IMR-90 (cell line): ENCODE measurements at regions not wholly inside any gene's neighbourhood (a gene's known extent, or its start where the extent isn't known, plus 50 kb on each side); places are given as distances from the start of the nearest gene placed in this dataset.

ENCODE experiments used
- ATAC-seq: fragments of 200-7000 bp; cut with Tn5 transposase; 2 replicates; pipeline ENCODE4 v1.9.1; 2020; ENCODE audit warnings: low read depth, mild to moderate bottlenecking, moderate library complexity
- BruUV-seq: library from RNA; stranded (reverse); fragments of 400-500 nt; replicated peaks from 2 replicates; lab custom pipeline; 2021; lab: Mats Ljungman, UMichigan
- CTCF ChIA-PET: fragments of 300-600 bp; formaldehyde crosslinking; extraction: SDS; loops from one replicate; lab custom pipeline; 2021; ENCODE audit warnings: antibody characterized with exemption; lab: Yijun Ruan, JAX
- POLR2A ChIA-PET: fragments of 300-600 bp; sonication (Branson Sonifier 250); formaldehyde crosslinking; loops from one replicate; lab custom pipeline; 2022; ENCODE audit warnings: antibody characterized with exemption; ENCODE audit not compliant: unreplicated experiment; lab: Charles Lee
- DNase-seq: peaks from one replicate; pipeline ENCODE4 v3.0.0; 2013
- H2AFZ ChIP-seq: replicated peaks from 2 replicates; pipeline ENCODE3; 2013; ENCODE audit warnings: low read length, mild to moderate bottlenecking; ENCODE audit not compliant: poor library complexity
- H2AK5ac ChIP-seq: 2 replicates; pipeline ENCODE4 v1.6.1; 2013; ENCODE audit warnings: low read depth, low read length, inconsistent platforms
- H2AK9ac ChIP-seq: replicated peaks from 2 replicates; pipeline ENCODE3; 2013; ENCODE audit warnings: mild to moderate bottlenecking, low read depth, low read length, moderate library complexity; ENCODE audit not compliant: poor library complexity
- H2BK120ac ChIP-seq: 2 replicates; pipeline ENCODE4 v1.6.1; 2013; ENCODE audit warnings: low read depth, low read length, inconsistent platforms
- H2BK15ac ChIP-seq: 3 replicates; pipeline ENCODE4 v1.6.1; 2013; ENCODE audit warnings: low read depth, low read length, inconsistent platforms
- H2BK20ac ChIP-seq: 2 replicates; pipeline ENCODE4 v1.6.1; 2013; ENCODE audit warnings: low read depth, mild to moderate bottlenecking, inconsistent platforms, low read length, moderate library complexity
- H2BK5ac ChIP-seq: 2 replicates; pipeline ENCODE4 v1.6.1; 2013; ENCODE audit warnings: mild to moderate bottlenecking, low read depth, low read length, inconsistent platforms; ENCODE audit not compliant: poor library complexity, severe bottlenecking
- H3K14ac ChIP-seq: replicated peaks from 2 replicates; pipeline ENCODE4 v1.6.1; 2013; ENCODE audit warnings: low read depth, low read length, inconsistent platforms
- H3K18ac ChIP-seq: 2 replicates; pipeline ENCODE4 v1.6.1; 2013; ENCODE audit warnings: low read depth, low read length, control low read depth
- H3K23ac ChIP-seq: 2 replicates; pipeline ENCODE4 v1.6.1; 2013; ENCODE audit warnings: low read depth, low read length, inconsistent platforms
- H3K27ac ChIP-seq: 2 replicates; pipeline ENCODE4 v1.5.1; 2013; ENCODE audit warnings: mild to moderate bottlenecking, control low read depth, low read length; ENCODE audit not compliant: insufficient read depth
- H3K27me3 ChIP-seq: 2 replicates; pipeline ENCODE4 v1.6.1; 2013; ENCODE audit warnings: low read length; ENCODE audit not compliant: control insufficient read depth, insufficient read depth
- H3K36me3 ChIP-seq: 2 replicates; pipeline ENCODE4 v1.6.1; 2013; ENCODE audit warnings: low read length, mixed read lengths; ENCODE audit not compliant: control insufficient read depth, insufficient read depth
- H3K4ac ChIP-seq: 2 replicates; pipeline ENCODE4 v1.6.1; 2013; ENCODE audit warnings: low read depth, low read length, inconsistent platforms
- H3K4me1 ChIP-seq: 2 replicates; pipeline ENCODE4 v1.6.1; 2013; ENCODE audit warnings: low read length, mixed read lengths; ENCODE audit not compliant: control insufficient read depth, insufficient read depth
- H3K4me2 ChIP-seq: 2 replicates; pipeline ENCODE4 v1.6.1; 2013; ENCODE audit warnings: low read depth, mild to moderate bottlenecking, control low read depth, low read length, moderate library complexity
- H3K4me3 ChIP-seq: 2 replicates; pipeline ENCODE4 v1.5.1; 2013; ENCODE audit warnings: low read depth, mild to moderate bottlenecking, control low read depth, low read length, moderate library complexity; ENCODE audit not compliant: insufficient read depth
- H3K56ac ChIP-seq: 2 replicates; pipeline ENCODE4 v1.6.1; 2013; ENCODE audit warnings: low read length, inconsistent platforms; ENCODE audit not compliant: insufficient read depth; ENCODE audit errors: extremely low read depth
- H3K79me1 ChIP-seq, 2 experiments: 2 replicates each; pipeline ENCODE4 v1.6.1; 2013; ENCODE audit warnings: low read length in 2 of 2, inconsistent platforms in 1 of 2, low read depth in 1 of 2
- H3K9ac ChIP-seq: 2 replicates; pipeline ENCODE4 v1.6.1; 2013; ENCODE audit warnings: low read depth, low read length, control low read depth
- H3K9me1 ChIP-seq: 2 replicates; pipeline ENCODE4 v1.6.1; 2013; ENCODE audit warnings: low read length, inconsistent platforms; ENCODE audit not compliant: insufficient read depth
- H3K9me3 ChIP-seq: 2 replicates; pipeline ENCODE4 v1.6.1; 2013; ENCODE audit warnings: low read length; ENCODE audit not compliant: control insufficient read depth, insufficient read depth
- H4K20me1 ChIP-seq: 2 replicates; pipeline ENCODE4 v1.6.1; 2013; ENCODE audit warnings: low read length, inconsistent platforms; ENCODE audit not compliant: insufficient read depth
- H4K5ac ChIP-seq: 2 replicates; pipeline ENCODE4 v1.6.1; 2013; ENCODE audit warnings: mild to moderate bottlenecking, low read depth, low read length, control low read depth
- H4K8ac ChIP-seq, 2 experiments: 2 replicates each; pipeline ENCODE4 v1.6.1; 2013; ENCODE audit warnings: low read depth in 2 of 2, low read length in 2 of 2, control low read depth in 1 of 2, inconsistent platforms in 1 of 2
- H4K91ac ChIP-seq: 2 replicates; pipeline ENCODE4 v1.6.1; 2013; ENCODE audit warnings: low read depth, low read length, inconsistent platforms; ENCODE audit not compliant: insufficient read depth
- BHLHE40 ChIP-seq: fragments of 150-350 bp; IDR thresholded peaks from 2 replicates; pipeline ENCODE4 v1.6.1; 2016; ENCODE audit warnings: mild to moderate bottlenecking, low read depth, low read length
- CEBPB ChIP-seq: IDR thresholded peaks from 2 replicates; pipeline ENCODE4 v1.6.1; 2012; ENCODE audit warnings: low read depth, low read length, improper control_type of control experiment
- CHD1 ChIP-seq: IDR thresholded peaks from 2 replicates; pipeline ENCODE4 v1.6.1; 2012; ENCODE audit warnings: low read depth, low read length, improper control_type of control experiment
- CTCF ChIP-seq: conservative IDR thresholded peaks from 2 replicates; pipeline ENCODE4 v1.5.1; 2012; ENCODE audit warnings: mild to moderate bottlenecking, low read depth, low read length, improper control_type of control experiment
- ELK1 ChIP-seq: fragments of 150-350 bp; IDR thresholded peaks from 2 replicates; pipeline ENCODE4 v1.6.1; 2016; ENCODE audit warnings: low read depth, mild to moderate bottlenecking, low read length, moderate library complexity, borderline replicate concordance
- FOS ChIP-seq: fragments of 150-350 bp; IDR thresholded peaks from 2 replicates; pipeline ENCODE4 v1.6.1; 2016; ENCODE audit warnings: low read depth, low read length
- MAFK ChIP-seq: IDR thresholded peaks from 2 replicates; pipeline ENCODE4 v1.6.1; 2012; ENCODE audit warnings: low read depth, low read length, improper control_type of control experiment
- MAZ ChIP-seq: IDR thresholded peaks from 2 replicates; pipeline ENCODE4 v1.6.1; 2012; ENCODE audit warnings: low read depth, mild to moderate bottlenecking, low read length, improper control_type of control experiment, moderate library complexity, borderline replicate concordance
- MXI1 ChIP-seq: IDR thresholded peaks from 2 replicates; pipeline ENCODE4 v1.6.1; 2012; ENCODE audit warnings: low read depth, mild to moderate bottlenecking, low read length, moderate library complexity, borderline replicate concordance
- NFE2L2 ChIP-seq: fragments of 150-350 bp; IDR thresholded peaks from 2 replicates; pipeline ENCODE4 v1.6.1; 2016; ENCODE audit warnings: low read depth, mild to moderate bottlenecking, low read length
- POLR2A ChIP-seq: IDR thresholded peaks from 2 replicates; pipeline ENCODE4 v1.6.1; 2012; ENCODE audit warnings: mild to moderate bottlenecking, low read depth, low read length
- RAD21 ChIP-seq: IDR thresholded peaks from 2 replicates; pipeline ENCODE4 v1.6.1; 2012; ENCODE audit warnings: low read length, improper control_type of control experiment
- RCOR1 ChIP-seq: IDR thresholded peaks from 2 replicates; pipeline ENCODE4 v1.6.1; 2012; ENCODE audit warnings: mild to moderate bottlenecking, low read length, improper control_type of control experiment; ENCODE audit not compliant: insufficient replicate concordance
- RFX5 ChIP-seq: IDR thresholded peaks from 2 replicates; pipeline ENCODE4 v1.8.0; 2012; ENCODE audit warnings: low read depth, mild to moderate bottlenecking, low read length, moderate library complexity
- SMC3 ChIP-seq: fragments of 150-350 bp; IDR thresholded peaks from 2 replicates; pipeline ENCODE4 v1.6.1; 2016; ENCODE audit warnings: low read depth, mild to moderate bottlenecking, antibody characterized with exemption, low read length, moderate library complexity
- USF2 ChIP-seq: fragments of 150-350 bp; IDR thresholded peaks from 2 replicates; pipeline ENCODE4 v1.6.1; 2017; ENCODE audit warnings: mild to moderate bottlenecking, antibody characterized with exemption, low read length, low read depth
- whole genome bisulfite sequencing, 2 experiments: methylation state at CpG; one replicate each; pipeline versions ENCODE4 v1.1.5 to v1.1.7; 2013; ENCODE audit warnings: missing lambda C conversion rate in 2 of 2; ENCODE audit not compliant: insufficient read length in 1 of 2; ENCODE audit errors: extremely low coverage in 2 of 2; 5-methylcytosine and 5-hydroxymethylcytosine counted together
- dilution Hi-C: fragments of 300-500 bp; cut with HindIII; formaldehyde crosslinking; loops from one replicate; pipeline ENCODE4 v1.14.3; 2018; ENCODE audit warnings: low sequenced_read_pairs; ENCODE audit not compliant: unreplicated experiment
- in situ Hi-C: fragments of 300-500 bp; cut with MboI; formaldehyde crosslinking; loops from 3 replicates; pipeline ENCODE4 v1.14.3; 2019; ENCODE audit warnings: low sequenced_read_pairs, inconsistent platforms, mixed read lengths
- intact Hi-C: fragments of 100-400 bp; cut with micrococcal nuclease; formaldehyde crosslinking; loops from 2 replicates; pipeline ENCODE4 v1.10.0; 2022

GRCh38 chr6:90939906-90940305 is 353.0 kb upstream of the MAP3K7 start:
- CTCF ChIA-PET, result no interaction called here
- WGBS, 2 experiments, result no CpG with 5 or more reads among the region's 1 CpG
- ATAC-seq, result no peak

More at GRCh38 chr6:90939906-90940305, 353.0 kb upstream of the MAP3K7 start:
- no peak overlapping the region for H2AK9ac ChIP-seq
- no peaks in the 10 kb centered on the region for H3K79me1 ChIP-seq
- POLR2A ChIA-PET, result no interaction called here
- H3K14ac ChIP-seq, result no peak overlapping the region
- in situ Hi-C loops, result no loop called here
- intact Hi-C loops, result loop anchor here (5.0 to 10.0 kb wide), 3 partner anchors 1182 to 1837 kb away; no protein-coding TSS in a partner anchor
- no peak overlapping the region for H2AK5ac ChIP-seq
- no TSS peak for BruUV-seq
- H3K9me1 ChIP-seq, result no peaks in the 10 kb centered on the region
- no peak overlapping the region for H3K23ac ChIP-seq
- H4K5ac ChIP-seq, result no peak overlapping the region
- no peaks in the 10 kb centered on the region for H3K36me3 ChIP-seq
- H3K4me3 ChIP-seq, result no peak overlapping the region
- no peaks in the 10 kb centered on the region for H4K20me1 ChIP-seq
- dilution Hi-C loops, result no loop called here
- H2AFZ ChIP-seq, result no peak overlapping the region
- H2BK15ac ChIP-seq, result no peak overlapping the region
- no peaks in the 10 kb centered on the region for H3K4me1 ChIP-seq
- H3K4me2 ChIP-seq, result no peak overlapping the region
- H4K8ac ChIP-seq, result no peak overlapping the region
- no peak overlapping the region for H3K4ac ChIP-seq
- H3K18ac ChIP-seq, result no peak overlapping the region
- H3K27me3 ChIP-seq, result no peaks in the 10 kb centered on the region
- H3K9ac ChIP-seq, result no peak overlapping the region
- no peak overlapping the region for H2BK120ac ChIP-seq
- no peak overlapping the region for H2BK5ac ChIP-seq
- DNase-seq, result no peak
- H3K56ac ChIP-seq, result no peak overlapping the region
- no peaks in the 10 kb centered on the region for H3K9me3 ChIP-seq
- TF ChIP-seq RCOR1 (no peak), USF2 (no peak), SMC3 (no peak), RAD21 (no peak), ELK1 (no peak), BHLHE40 (no peak), MAFK (no peak), FOS (no peak), MXI1 (no peak), CTCF (no peak), CEBPB (no peak), MAZ (no peak), RFX5 (no peak), NFE2L2 (no peak), POLR2A (no peak), CHD1 (no peak)
- H4K91ac ChIP-seq, result no peak overlapping the region
- H2BK20ac ChIP-seq, result no peak overlapping the region
- H3K27ac ChIP-seq, result no peak overlapping the region
